SH-SY5Y (cell line): ENCODE measurements at regions not wholly inside any gene's neighbourhood (a gene's known extent, or its start where the extent isn't known, plus 50 kb on each side); places are given as distances from the start of the nearest gene placed in this dataset.

Source experiments
- GATA2 ChIP-seq: IDR thresholded peaks from 2 replicates; pipeline ENCODE4 v1.6.1; 2011; ENCODE audit warnings: mild to moderate bottlenecking, low read depth, low read length
- GATA3 ChIP-seq: IDR thresholded peaks from 2 replicates; pipeline ENCODE4 v1.6.1; 2011; ENCODE audit warnings: low read depth, mild to moderate bottlenecking, low read length, moderate library complexity

DNA sequence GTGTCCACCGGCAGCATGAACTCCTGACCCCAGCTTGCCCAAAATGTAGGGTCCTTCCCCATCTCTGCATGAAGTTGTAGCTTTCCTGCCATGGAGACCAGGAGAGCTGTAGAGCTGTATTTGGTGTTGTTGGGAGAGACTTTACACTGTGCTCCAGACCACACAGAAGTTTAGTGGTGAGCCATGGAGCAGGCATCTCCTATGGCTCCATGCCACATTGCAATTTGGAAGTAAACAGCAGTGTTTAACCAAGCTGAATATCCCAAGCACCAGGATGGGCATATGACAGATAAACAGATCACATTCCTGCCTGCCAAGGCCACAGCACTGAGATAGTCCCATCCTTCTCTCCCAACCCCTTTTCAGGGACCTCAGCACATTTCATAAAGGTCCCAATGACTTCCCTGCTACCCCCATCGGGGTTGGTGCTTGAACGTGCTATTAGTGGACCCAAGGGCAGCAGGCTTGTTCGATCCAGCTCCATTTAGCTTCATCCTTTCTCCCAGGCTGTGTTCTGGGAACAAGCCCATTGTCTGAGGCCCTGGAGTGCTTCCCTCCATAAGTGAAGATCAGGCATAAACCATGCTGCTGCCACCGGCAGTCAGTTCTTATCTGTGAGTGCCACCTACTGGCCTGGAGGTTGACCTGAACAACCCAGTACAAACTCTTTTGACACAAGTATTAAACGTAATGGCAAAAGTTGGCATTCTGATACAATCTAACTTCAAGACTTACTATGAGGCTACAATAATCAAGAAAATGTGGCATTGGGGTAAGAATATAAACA lies 172.3 kb upstream of the ATXN7L3B start:
- no peak for TF ChIP-seq GATA2
- no peak for TF ChIP-seq GATA3

DNA sequence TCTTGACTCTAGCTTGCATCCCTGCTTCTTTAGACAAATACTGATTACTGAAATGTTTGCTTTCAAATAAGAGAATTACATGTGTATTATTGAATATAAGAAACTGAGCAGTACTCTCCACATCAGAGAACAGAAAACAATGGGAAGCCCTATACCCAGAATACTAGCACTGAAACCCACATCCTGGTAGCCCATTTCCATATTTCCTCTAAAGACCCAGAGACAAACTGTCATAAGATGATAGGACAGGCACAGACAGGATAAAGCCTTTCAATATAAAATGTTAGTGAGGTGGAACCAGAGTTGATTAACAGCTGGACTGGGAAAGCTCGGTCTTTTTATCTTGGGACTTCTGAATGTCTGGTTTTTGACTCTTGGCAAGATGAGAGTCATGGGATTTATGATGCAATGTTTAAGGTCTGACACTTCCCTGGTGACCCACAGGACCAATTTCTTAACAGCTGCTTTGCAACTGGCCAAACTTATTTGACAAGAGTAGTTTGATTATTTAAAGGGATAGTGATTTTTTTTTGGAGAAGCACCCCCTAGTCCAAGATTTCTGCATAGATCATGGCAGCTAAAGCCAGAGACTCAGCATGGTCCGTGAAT lies 166.9 kb upstream of the ATXN7L3B start:
- TF ChIP-seq GATA2, result no peak
- TF ChIP-seq GATA3, result no peak

DNA sequence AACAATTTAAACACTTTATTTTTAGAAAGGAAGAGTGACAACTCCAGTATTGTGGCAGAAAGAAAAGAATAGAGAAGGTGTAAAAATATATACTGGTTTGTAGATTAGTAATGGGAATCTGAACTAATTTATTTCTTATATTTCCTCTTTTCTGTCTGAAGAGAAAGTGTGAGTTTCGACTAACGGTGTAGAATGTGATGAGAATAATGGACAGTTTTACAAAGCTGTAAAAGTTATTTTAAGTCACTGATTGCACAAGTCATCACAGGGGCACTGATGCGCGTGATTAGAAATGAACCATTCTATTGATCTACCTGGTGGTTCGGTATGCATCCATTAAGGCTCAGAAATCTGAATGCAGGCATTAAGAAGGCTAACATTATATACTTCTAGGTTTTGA lies 158.5 kb upstream of the ATXN7L3B start:
- TF ChIP-seq GATA2 (no peak), GATA3 (no peak)

DNA sequence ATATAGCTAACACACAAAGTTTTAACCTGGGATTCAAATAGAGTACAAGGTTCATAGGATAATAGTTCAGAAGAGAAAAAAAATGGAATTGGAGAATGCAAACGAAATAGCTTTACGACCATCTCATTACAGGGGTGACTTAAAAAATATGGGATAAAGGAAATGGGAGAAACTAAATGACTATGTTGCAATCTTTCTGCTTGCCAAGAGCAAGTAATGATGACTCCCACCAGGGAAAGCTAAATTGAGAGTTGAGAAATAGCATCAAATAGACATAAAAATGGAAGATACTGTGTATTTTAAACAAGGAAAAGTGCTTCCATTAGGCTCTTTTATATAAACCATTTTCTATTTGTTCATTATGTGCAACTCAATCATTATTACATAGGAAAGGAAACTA lies 155.7 kb upstream of the ATXN7L3B start:
- TF ChIP-seq GATA3 (no peak), GATA2 (no peak)

DNA sequence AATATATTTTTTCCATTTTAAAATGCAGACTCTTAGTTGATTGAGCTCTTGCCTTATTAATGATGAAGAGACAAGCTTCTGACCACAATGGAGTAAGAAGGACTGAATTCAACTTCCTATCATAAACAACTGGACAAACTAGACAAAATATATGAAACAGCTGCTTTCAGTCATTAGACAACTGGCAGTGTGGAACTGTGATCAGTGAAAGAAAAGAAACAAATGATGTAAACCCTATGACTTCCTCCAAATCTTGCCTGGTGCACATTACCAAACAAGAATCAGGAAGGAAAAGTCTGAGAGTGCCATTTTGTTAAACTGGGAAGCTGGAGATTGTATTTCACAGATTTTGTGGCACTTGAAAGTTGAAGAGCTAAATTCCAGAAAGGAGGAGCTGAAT lies 154.7 kb upstream of the ATXN7L3B start:
- TF ChIP-seq GATA3 (no peak), GATA2 (no peak)

DNA sequence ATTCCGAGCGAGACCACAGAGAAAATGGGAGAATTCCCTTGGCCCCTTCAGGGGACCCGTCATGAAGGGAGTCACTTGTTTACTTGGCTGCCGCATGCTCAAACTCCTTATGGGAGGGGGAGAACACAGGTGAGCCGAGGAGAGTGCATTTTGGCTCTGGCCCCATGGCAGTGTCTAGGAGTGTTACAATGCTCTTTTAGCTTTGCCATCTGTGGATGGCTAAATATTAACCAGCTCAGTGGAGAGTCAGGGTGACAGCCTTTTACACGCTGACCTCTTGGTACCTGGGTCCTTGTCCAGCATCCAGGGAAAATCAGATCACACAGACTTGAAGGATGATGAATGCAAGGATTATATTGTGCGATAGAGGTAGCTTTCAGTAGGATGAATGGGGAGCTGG lies 146.4 kb upstream of the ATXN7L3B start:
- TF ChIP-seq GATA2, result no peak
- TF ChIP-seq GATA3, result no peak

DNA sequence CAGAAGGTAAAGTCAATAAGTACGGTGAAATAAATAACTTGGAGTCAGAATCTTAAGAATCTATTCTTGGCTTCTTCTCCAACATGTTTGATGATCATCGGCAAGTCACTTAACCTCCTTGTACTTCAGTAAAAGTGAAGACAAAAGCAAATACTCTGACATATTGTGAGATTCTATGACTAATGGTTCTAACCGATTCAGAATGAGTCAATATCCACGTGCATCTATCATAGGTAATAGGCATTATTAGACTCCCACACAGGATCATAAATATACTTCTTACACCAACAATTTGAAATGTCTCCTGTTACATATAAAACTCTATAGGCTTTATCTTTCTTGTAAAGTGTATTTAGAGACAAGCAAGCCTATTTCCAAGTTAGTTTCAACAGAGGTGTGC lies 144.4 kb upstream of the ATXN7L3B start:
- no peak for TF ChIP-seq GATA3
- no peak for TF ChIP-seq GATA2

DNA sequence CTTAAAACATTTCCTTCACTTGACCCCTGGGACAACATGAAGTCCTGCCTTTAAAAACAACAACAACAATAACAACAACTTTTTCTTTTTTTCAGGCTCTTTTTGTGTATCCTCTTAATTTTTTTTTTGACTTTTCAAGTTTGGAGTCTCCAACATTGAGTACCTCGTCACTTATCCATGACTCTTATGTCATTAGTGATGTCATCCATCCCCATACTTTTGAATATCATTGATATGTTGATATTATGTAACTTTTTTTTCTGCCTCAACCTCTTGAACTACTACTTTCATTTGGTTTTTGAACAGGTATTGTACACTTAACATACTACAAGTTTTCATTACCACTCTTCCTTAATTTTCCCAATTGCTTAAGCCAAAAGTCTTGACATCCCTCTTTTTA lies 143.0 kb upstream of the ATXN7L3B start:
- no peak for TF ChIP-seq GATA3

DNA sequence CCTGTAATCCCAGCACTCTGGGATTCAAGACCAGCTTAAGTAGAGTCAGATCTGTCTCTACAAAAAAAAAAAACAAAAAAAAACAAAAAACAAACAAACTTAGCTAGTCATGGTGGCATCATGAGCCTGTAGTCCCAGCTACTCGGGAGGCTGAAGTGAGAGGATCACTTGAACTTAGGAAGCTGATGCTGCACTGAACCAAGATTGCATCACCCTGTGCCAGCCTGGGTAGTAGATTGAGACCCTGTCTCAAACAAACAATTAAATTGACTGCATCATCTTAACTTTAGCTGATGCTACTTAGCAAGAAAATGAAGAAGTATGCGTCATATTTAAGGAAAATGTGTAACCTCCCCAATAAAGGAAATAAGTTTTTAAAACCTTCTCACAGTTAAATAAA lies 136.6 kb upstream of the ATXN7L3B start:
- no peak for TF ChIP-seq GATA2
- no peak for TF ChIP-seq GATA3

DNA sequence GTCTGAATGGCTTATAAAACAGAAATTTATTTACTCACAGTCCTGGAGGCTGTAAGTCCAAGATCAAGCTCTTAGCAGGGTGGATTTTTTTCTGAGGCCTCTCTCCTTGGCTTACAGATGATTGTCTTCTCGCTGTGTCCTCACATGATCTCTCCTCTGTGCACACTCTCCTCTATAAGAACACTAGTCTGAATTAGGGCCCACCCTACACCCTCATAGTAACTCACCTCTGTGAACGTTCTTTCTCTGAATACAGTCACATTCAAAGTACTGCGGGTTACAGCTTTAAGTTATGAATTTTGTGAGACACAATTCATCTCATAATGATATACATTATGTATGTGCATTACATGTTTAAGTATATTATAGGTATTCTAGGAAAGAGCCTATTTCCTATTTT lies 135.7 kb upstream of the ATXN7L3B start:
- TF ChIP-seq GATA2, result no peak
- TF ChIP-seq GATA3, result no peak

DNA sequence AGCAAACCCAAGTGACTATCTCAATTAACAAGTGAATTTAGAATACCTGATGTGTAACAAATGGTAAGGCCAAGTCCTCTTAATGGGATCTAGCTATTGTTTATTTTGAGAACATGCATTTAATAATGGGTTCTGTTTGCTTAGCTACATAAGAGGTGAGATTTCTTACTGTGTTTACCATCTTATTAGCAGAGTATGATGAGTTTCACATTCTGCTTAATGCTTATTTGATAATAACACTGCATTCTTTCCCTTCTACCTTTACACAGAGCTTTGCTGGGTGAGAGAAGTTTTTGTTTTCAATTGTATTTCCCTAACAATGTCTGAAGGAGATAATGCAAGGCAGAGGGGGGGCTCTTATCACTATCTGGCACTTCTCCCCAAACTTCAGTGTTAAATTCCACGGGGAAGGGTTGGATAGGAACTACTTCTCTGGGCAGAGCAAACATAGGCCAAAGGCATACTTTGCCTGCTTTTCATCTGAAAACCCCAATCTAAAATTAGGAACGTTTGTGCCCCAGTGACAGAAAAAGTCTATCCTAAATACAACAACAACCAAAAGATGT lies 129.0 kb upstream of the ATXN7L3B start:
- TF ChIP-seq GATA2, result no peak
- no peak for TF ChIP-seq GATA3

DNA sequence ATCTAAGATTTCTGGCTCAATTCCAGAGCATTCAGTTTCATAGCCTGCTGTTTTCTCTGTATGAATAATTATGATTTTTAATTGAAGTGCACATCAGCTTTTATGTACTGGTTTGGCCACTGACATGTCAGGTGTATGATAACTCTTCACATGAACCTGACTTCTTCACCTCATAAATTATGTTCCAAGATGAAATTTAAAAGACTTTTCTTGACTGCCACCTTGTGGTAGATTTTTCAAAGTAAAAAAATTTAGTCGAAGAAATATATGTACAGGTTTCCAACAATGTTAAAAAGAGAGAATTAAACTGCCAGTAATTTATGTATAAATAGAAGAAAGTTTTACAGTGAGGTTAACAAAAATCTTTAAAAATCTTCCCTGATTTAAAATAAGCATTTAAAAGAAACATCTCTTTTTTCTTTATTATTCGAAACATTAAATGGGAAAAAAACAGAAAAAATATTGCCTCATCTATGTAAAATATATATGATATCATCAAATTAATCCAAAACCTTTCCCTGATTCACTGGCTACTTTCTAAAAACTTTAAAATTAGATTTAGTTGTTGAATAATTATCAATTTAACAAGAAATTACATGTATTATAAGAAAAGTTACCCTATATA lies 124.9 kb upstream of the ATXN7L3B start:
- TF ChIP-seq GATA3 (no peak), GATA2 (no peak)

DNA sequence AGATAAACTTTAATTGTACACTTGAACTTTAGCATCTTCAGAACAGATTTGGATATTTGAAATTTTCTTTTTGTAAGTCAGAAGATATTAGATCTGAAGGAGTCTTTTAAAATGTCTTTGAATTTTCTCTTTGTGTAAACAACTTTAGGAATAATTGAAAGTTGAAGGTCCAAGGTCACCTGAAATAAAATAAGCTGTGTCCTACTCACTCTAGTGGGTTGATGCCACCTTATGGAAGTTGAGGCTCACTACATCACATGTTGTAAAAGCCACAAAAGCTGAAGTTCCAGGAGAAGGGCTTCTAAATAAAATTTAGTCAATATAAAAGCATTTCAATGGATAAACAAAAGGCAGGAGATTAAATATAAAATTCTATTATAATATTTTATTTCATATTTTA lies 122.0 kb upstream of the ATXN7L3B start:
- TF ChIP-seq GATA2 (no peak), GATA3 (no peak)

DNA sequence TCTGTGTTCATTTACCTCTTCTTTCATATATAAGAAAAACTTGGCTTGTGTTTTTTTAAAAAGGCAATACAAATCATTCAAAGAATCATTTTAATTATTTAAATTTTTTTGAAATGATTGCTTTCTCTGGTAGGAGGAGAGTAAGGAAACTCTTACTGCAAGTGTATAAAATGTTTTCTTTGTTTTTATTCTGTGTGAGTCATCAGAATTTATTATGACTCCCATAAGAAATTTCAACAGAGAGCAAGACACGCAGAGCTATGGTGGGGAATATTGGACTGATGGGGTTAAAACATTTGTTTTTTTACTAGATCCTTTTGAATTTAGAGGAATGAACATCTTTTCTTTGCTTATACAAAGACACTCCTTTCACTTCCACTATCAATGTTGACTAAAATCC lies 119.1 kb upstream of the ATXN7L3B start:
- no peak for TF ChIP-seq GATA2
- TF ChIP-seq GATA3, result no peak

DNA sequence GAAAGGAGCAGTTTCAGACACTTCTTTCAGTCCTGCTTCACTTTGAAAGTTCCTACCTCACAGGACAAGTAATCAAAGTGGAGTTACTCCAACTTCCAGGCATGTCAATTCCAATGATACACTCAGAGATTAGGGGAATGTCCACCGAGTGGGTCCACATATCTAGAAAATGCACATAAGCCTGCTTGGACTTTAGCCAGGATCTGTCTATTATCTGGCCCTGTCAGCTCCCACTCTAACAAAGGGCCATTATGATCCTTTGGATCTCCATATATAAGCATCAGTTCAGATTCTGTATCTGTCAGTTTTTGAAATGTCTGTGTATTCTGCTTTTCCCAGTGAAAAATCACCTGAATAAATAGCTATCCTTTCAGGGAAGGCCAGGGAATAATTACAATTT lies 112.9 kb upstream of the ATXN7L3B start:
- TF ChIP-seq GATA3, result no peak
- TF ChIP-seq GATA2, result no peak

DNA sequence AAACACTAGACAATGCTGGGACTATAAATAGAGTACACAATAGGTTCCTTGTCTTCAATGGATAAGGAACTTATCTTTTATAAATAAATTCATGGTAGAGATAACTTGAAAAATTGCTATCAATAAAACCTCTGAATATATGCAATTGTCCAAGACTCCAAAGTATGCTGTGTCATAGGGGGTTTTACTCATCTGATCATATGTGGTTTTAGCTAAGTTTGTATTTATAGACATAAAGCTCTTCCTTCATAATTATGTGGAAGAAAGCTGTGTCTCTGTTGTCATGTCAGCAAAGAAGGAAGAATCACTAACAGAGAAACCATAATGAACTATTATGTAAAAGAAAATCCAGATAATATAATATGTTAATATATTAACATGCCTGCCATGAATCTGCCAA lies 111.5 kb upstream of the ATXN7L3B start:
- no peak for TF ChIP-seq GATA2
- no peak for TF ChIP-seq GATA3
